Astrocyte (in vitro differentiated cells and primary cell): ENCODE measurements at regions not wholly inside any gene's neighbourhood (a gene's known extent, or its start where the extent isn't known, plus 50 kb on each side); places are given as distances from the start of the nearest gene placed in this dataset.

Source experiments
- DNase-seq: peaks from one replicate; pipeline ENCODE4 v3.0.0-alpha.2; 2010; ENCODE audit warnings: low read depth
- FAIRE-seq: peaks from 2 replicates; lab custom pipeline; 2011; peaks lifted over from hg19 to GRCh38; lab: Jason Lieb, UNC
- H2AFZ ChIP-seq: 2 replicates; pipeline ENCODE4 v1.6.0; 2012; ENCODE audit warnings: low read depth, low read length, inconsistent platforms
- H3K27ac ChIP-seq: 2 replicates; pipeline ENCODE4 v1.5.1; 2011; ENCODE audit warnings: low read depth, low read length, inconsistent platforms
- H3K27me3 ChIP-seq: 2 replicates; pipeline ENCODE4 v1.6.0; 2011; ENCODE audit warnings: low read length, inconsistent platforms; ENCODE audit not compliant: insufficient read depth
- H3K36me3 ChIP-seq: 2 replicates; pipeline ENCODE4 v1.5.1; 2011; ENCODE audit warnings: low read length, inconsistent platforms; ENCODE audit not compliant: insufficient read depth
- H3K4me1 ChIP-seq: 2 replicates; pipeline ENCODE4 v1.5.1; 2011; ENCODE audit warnings: low read length, inconsistent platforms; ENCODE audit not compliant: insufficient read depth
- H3K4me2 ChIP-seq: 2 replicates; pipeline ENCODE4 v1.6.0; 2012; ENCODE audit warnings: low read length, inconsistent platforms
- H3K4me3 ChIP-seq: 2 replicates; pipeline ENCODE4 v1.5.1; 2011; ENCODE audit warnings: low read depth, mild to moderate bottlenecking, low read length, inconsistent platforms; ENCODE audit not compliant: insufficient read depth
- H3K79me2 ChIP-seq: 2 replicates; pipeline ENCODE4 v1.6.0; 2012; ENCODE audit warnings: mild to moderate bottlenecking, low read length, inconsistent platforms; ENCODE audit not compliant: insufficient read depth
- H3K9ac ChIP-seq: 2 replicates; pipeline ENCODE4 v1.6.0; 2012; ENCODE audit warnings: mild to moderate bottlenecking, low read length, inconsistent platforms
- H3K9me3 ChIP-seq: 2 replicates; pipeline ENCODE4 v1.5.1; 2012; ENCODE audit warnings: low read depth, mild to moderate bottlenecking, low read length, inconsistent platforms; ENCODE audit not compliant: insufficient read depth
- H4K20me1 ChIP-seq: 2 replicates; pipeline ENCODE4 v1.6.0; 2012; ENCODE audit warnings: low read length, inconsistent platforms; ENCODE audit not compliant: insufficient read depth
- H3K27ac Mint-ChIP-seq: one replicate; pipeline ENCODE4 v1.8.0; 2021; ENCODE audit warnings: mild to moderate bottlenecking, mixed read lengths; ENCODE audit not compliant: unreplicated experiment
- H3K27me3 Mint-ChIP-seq: one replicate; pipeline ENCODE4 v1.8.0; 2021; ENCODE audit warnings: low read depth, mixed read lengths; ENCODE audit not compliant: unreplicated experiment
- H3K36me3 Mint-ChIP-seq: one replicate; pipeline ENCODE4 v1.8.0; 2021; ENCODE audit warnings: low read depth, mixed read lengths; ENCODE audit not compliant: unreplicated experiment
- H3K4me1 Mint-ChIP-seq: one replicate; pipeline ENCODE4 v1.8.0; 2021; ENCODE audit warnings: low read depth, mixed read lengths; ENCODE audit not compliant: unreplicated experiment
- H3K4me3 Mint-ChIP-seq: one replicate; pipeline ENCODE4 v1.8.0; 2021; ENCODE audit warnings: mild to moderate bottlenecking, moderate library complexity, mixed read lengths; ENCODE audit not compliant: unreplicated experiment
- H3K9me3 Mint-ChIP-seq: one replicate; pipeline ENCODE4 v1.8.0; 2021; ENCODE audit warnings: mild to moderate bottlenecking, mixed read lengths; ENCODE audit not compliant: unreplicated experiment
- EZH2 ChIP-seq: IDR thresholded peaks from 2 replicates; pipeline ENCODE4 v1.6.1; 2012; ENCODE audit warnings: mild to moderate bottlenecking, low read length, inconsistent platforms; ENCODE audit not compliant: insufficient read depth
- TF ChIP-seq, protein P1 (sequence below): IDR thresholded peaks from 2 replicates; pipeline ENCODE4 v1.5.1; 2011; ENCODE audit warnings: low read depth, mild to moderate bottlenecking, inconsistent platforms, low read length, moderate library complexity; ENCODE audit not compliant: insufficient read depth

DNA sequence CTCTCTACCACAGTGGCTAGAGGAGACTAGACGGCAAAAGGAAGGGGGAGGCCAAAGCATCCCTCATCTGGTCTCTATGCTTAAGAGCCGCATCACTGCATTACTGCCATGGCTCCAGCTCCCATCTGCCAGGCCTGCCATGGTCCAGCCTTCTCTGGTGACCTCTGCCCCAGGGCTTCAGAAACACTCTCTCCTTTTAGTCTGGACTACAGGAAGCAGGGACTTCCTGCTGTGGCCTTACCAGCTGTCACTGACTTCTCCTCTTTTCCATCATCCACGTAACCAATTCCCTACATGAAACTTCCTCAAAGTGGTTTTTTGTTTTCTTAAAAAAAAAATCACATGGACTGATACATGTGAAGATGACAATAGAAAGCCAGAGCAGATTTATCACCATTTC, 323.1 kb upstream of the NFIA start:
- Histone ChIP-seq H3K27ac (no peak overlapping the region), H3K79me2 (no peaks in the 10 kb centered on the region), H2AFZ (no peak overlapping the region), H3K9ac (no peak overlapping the region), H3K9me3 (no peaks in the 10 kb centered on the region), H3K27me3 (no peaks in the 10 kb centered on the region), H3K4me3 (no peak overlapping the region), H4K20me1 (no peaks in the 10 kb centered on the region), H3K4me2 (no peak overlapping the region), H3K36me3 (no peaks in the 10 kb centered on the region), H3K4me1 (peaks cover 12% of the 10 kb centered on the region)
- DNase-seq = no peak
- no peak for TF ChIP-seq EZH2
- TF ChIP-seq, protein P1, sequence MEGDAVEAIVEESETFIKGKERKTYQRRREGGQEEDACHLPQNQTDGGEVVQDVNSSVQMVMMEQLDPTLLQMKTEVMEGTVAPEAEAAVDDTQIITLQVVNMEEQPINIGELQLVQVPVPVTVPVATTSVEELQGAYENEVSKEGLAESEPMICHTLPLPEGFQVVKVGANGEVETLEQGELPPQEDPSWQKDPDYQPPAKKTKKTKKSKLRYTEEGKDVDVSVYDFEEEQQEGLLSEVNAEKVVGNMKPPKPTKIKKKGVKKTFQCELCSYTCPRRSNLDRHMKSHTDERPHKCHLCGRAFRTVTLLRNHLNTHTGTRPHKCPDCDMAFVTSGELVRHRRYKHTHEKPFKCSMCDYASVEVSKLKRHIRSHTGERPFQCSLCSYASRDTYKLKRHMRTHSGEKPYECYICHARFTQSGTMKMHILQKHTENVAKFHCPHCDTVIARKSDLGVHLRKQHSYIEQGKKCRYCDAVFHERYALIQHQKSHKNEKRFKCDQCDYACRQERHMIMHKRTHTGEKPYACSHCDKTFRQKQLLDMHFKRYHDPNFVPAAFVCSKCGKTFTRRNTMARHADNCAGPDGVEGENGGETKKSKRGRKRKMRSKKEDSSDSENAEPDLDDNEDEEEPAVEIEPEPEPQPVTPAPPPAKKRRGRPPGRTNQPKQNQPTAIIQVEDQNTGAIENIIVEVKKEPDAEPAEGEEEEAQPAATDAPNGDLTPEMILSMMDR = no peak
- H3K36me3 Mint-ChIP-seq = no peaks in the 10 kb centered on the region
- no peak overlapping the region for H3K4me3 Mint-ChIP-seq
- FAIRE-seq = no peak
- H3K27me3 Mint-ChIP-seq = peaks cover 5% of the 10 kb centered on the region
- no peaks in the 10 kb centered on the region for H3K9me3 Mint-ChIP-seq
- H3K27ac Mint-ChIP-seq = no peak overlapping the region
- H3K4me1 Mint-ChIP-seq = no peaks in the 10 kb centered on the region

DNA sequence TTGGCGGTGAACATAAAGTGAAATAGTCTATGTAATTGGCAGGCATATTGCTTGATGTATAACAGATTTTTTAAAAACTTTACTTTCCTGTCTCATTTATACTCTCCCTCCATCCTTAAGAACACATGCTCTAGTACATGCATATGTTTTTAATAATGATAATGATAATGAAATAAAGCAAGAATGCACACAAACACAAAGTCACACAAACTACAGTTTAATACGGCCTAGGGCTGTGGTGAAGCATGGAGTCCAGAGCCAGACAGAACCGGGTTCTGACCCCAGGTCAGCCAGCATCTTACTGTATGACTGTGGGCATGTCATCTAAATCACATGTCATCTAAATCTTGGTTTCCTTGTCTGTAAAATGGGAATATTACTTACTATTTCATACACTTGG, 324.9 kb upstream of the NFIA start:
- Histone ChIP-seq H3K4me3 (no peak overlapping the region), H4K20me1 (no peaks in the 10 kb centered on the region), H3K36me3 (no peaks in the 10 kb centered on the region), H3K9ac (no peak overlapping the region), H3K27ac (no peak overlapping the region), H3K27me3 (no peaks in the 10 kb centered on the region), H3K4me1 (peaks cover 6% of the 10 kb centered on the region), H3K4me2 (no peak overlapping the region), H2AFZ (no peak overlapping the region), H3K9me3 (no peaks in the 10 kb centered on the region), H3K79me2 (no peaks in the 10 kb centered on the region)
- Mint-ChIP-seq H3K4me3 (no peak overlapping the region), H3K9me3 (no peaks in the 10 kb centered on the region), H3K27ac (no peak overlapping the region), H3K27me3 (no peaks in the 10 kb centered on the region), H3K4me1 (no peaks in the 10 kb centered on the region), H3K36me3 (no peaks in the 10 kb centered on the region)
- DNase-seq = no peak
- FAIRE-seq = no peak
- TF ChIP-seq, protein P1 = no peak

DNA sequence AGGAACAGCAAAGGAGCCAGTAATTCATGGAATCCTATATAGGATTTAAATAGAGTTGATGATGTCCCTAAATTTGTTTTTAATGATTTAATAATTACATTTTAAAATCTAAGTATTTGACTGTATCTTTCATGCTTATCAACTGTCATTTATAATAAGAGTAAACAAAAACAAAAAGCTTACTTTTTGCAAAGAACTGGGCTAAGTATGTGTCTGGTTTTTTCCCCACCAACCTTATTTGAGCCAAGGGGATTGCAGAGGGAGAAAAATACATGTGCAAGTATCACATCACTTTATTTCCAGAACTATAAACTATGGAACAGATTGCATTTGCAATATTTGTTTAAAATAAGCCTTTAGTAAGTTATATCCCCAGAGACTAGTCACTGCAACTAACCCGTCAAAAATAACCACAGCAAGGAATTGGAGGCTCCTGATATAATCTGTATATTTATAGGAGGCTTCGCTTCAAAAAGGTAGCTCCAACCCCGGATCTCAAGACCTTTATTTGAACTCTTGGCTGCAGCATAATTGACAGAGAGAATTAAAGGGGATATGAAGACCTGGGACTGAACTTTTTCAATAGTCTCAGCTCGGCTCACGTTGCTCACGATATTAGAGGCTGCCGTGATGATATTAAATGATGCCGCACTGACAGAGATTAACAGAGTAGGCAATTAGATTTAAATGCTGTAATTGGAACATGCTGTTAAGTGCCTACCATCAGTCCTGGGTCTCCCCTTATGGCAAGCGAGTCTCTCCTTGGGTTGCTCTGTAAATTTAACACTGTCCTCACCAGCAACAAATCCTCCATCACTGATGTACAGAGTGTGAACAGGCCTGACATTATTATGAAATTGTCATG, 329.1 kb upstream of the NFIA start:
- Mint-ChIP-seq H3K9me3 (no peaks in the 10 kb centered on the region), H3K4me1 (no peaks in the 10 kb centered on the region), H3K4me3 (no peak overlapping the region), H3K27me3 (no peaks in the 10 kb centered on the region), H3K27ac (no peak overlapping the region), H3K36me3 (no peaks in the 10 kb centered on the region)
- DNase-seq = no peak
- Histone ChIP-seq H3K36me3 (no peaks in the 10 kb centered on the region), H3K4me1 (no peaks in the 10 kb centered on the region), H3K4me3 (no peak overlapping the region), H4K20me1 (no peaks in the 10 kb centered on the region), H3K27ac (no peak overlapping the region), H3K4me2 (no peak overlapping the region), H3K9ac (no peak overlapping the region), H2AFZ (no peak overlapping the region), H3K9me3 (no peaks in the 10 kb centered on the region), H3K27me3 (no peaks in the 10 kb centered on the region), H3K79me2 (no peaks in the 10 kb centered on the region)
- FAIRE-seq = no peak
- TF ChIP-seq EZH2 = no peak
- TF ChIP-seq, protein P1 = no peak
